Pancreas (tissue), 10 donors: ENCODE measurements at regions not wholly inside any gene's neighbourhood (a gene's known extent, or its start where the extent isn't known, plus 50 kb on each side); places are given as distances from the start of the nearest gene placed in this dataset.

ENCODE experiments used
- ATAC-seq, 4 donors: fragments of 200-7000 bp; cut with Tn5 transposase; one replicate each; pipeline versions ENCODE4 v1.8.0 to v1.9.1; 2020; ENCODE audit warnings: mild to moderate bottlenecking in 4 of 4, moderate library complexity in 4 of 4
- DNase-seq, 6 donors: peaks; one replicate each; pipeline ENCODE4 v3.0.0-alpha.2; 2020
- FAIRE-seq: peaks from 2 replicates; lab custom pipeline; 2012; peaks lifted over from hg19 to GRCh38; lab: Jason Lieb, UNC
- H3K27ac ChIP-seq, 4 donors: fragments of 200-600 bp; sonication (generic); 1 replicate in 3 of 4; 2 replicates in 1 of 4; pipeline versions ENCODE4 v1.5.0 to v1.8.0; 2020
- H3K27me3 ChIP-seq, 4 donors: fragments of 200-600 bp; one replicate each; pipeline ENCODE4 v1.8.0; 2021
- H3K36me3 ChIP-seq, 3 donors: fragments of 200-600 bp; sonication (generic) in 1 of 3; one replicate each; pipeline versions ENCODE4 v1.5.0 to v1.8.0; 2020 to 2021
- H3K4me1 ChIP-seq, 3 donors: fragments of 200-600 bp; one replicate each; pipeline ENCODE4 v1.8.0; 2021
- H3K4me3 ChIP-seq, 4 donors: fragments of 200-600 bp; sonication (generic) in 2 of 4; one replicate each; pipeline versions ENCODE4 v1.5.0 to v1.8.0; 2020 to 2021
- H3K9me3 ChIP-seq, 4 donors: fragments of 200-600 bp; one replicate each; pipeline ENCODE4 v1.8.0; 2021
- WGBS, 2 donors: extraction: QIAGEN DNeasy Blood & Tissue Kit; methylation state at CpG; one replicate each; pipeline ENCODE4 v1.1.7; 2013; 5-methylcytosine and 5-hydroxymethylcytosine counted together
- intact Hi-C, 3 donors: fragments of 100-400 bp; cut with DNase I; formaldehyde crosslinking; loops; one replicate each; pipeline versions ENCODE4 v1.11.1 to v1.14.2; 2022
- TF ChIP-seq, protein P1 (sequence below), 4 donors: fragments of 200-600 bp; sonication (generic) in 3 of 4; IDR thresholded peaks; one replicate each; pipeline versions ENCODE4 v1.5.0 to v1.8.0; 2021; ENCODE audit warnings: antibody characterized with exemption in 4 of 4
- donor health status: healthy with polysubstance abuse.
- donor health status: DM: no; HTN: no; CAD: no; lungs with moderate emphysema.
- donor health status: DM: no; HTN: no; CAD: no.
- donor health status: control.
- donor health status: control.
- donor health status: Bipolar disorder and iron deficiency.
- donor health status: DM: yes; HTN: yes; CAD: no.
- donor health status: DM: no; HTN: no; CAD: no.
- donor health status: DM: no; HTN: no; CAD: no.
- donor health status: DM: yes; HTN: yes; CAD: no.

DNA sequence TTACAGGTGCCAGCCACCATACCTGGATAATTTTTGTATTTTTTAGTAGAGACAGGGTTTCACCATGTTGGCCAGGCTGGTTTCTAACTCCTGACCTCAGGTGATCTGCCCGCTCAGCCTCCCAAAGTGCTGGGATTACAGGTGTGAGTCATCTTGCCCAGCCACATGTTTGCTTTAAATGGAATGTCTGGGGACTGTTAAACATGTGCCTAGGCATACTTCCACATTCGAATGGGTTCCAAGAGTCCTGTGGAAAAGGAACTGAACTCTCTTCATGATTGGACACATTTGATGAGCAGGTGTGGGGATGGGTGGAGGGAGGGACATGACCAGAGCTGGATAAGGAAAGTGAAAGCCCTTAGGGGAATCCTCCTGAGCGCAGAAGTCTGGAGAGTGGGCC is 58.4 kb upstream of the GREB1L start:
- Histone ChIP-seq H3K9me3 (no peaks in the 10 kb centered on the region), H3K36me3 (no peaks in the 10 kb centered on the region), H3K27ac (no peak overlapping the region), H3K27me3 (no peaks in the 10 kb centered on the region), H3K4me1 (peaks cover 0 to 5% (median 0%) of the 10 kb centered on the region in 3 donors), H3K4me3 (no peak overlapping the region)
- ATAC-seq (peak in 1 of 4 donors; percentile 36), FAIRE-seq (no peak), DNase-seq (no peak)
- intact Hi-C loops, result no loop called here
- TF ChIP-seq, protein P1, sequence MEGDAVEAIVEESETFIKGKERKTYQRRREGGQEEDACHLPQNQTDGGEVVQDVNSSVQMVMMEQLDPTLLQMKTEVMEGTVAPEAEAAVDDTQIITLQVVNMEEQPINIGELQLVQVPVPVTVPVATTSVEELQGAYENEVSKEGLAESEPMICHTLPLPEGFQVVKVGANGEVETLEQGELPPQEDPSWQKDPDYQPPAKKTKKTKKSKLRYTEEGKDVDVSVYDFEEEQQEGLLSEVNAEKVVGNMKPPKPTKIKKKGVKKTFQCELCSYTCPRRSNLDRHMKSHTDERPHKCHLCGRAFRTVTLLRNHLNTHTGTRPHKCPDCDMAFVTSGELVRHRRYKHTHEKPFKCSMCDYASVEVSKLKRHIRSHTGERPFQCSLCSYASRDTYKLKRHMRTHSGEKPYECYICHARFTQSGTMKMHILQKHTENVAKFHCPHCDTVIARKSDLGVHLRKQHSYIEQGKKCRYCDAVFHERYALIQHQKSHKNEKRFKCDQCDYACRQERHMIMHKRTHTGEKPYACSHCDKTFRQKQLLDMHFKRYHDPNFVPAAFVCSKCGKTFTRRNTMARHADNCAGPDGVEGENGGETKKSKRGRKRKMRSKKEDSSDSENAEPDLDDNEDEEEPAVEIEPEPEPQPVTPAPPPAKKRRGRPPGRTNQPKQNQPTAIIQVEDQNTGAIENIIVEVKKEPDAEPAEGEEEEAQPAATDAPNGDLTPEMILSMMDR (IDR thresholded peaks at IDR 0.05), result no peak
- WGBS, 2 donors, result 73 to 76% methylated on average over 3 of the region's 3 CpGs

DNA sequence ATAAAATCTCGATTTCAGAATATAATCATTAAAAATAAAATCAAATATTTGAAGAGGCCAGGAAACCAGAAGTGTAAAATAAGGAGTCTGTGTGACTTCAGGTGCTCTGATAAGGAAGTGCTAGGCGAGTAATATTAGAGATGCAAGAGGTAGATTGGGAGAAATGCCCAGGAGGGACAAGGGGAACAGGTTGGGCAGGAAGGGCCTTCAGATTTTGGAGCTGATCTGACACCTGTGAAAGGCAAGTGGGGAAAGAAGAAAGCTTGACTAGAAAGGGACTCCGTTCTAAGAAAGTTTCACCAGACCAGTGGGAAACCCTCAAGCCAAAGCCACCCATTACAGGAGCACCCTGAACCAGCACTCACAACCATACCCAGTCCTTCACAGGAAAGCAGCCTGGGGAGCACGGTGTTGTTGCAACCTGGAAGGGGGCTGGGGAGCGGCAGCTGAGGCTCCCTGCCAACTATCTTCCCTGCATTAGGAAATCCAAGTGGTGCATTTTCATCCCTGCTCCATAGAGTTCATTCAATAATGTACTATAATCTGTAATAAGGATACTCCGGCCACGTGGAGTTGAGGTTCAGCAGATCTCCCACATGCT is 57.5 kb upstream of the GREB1L start:
- H3K27me3 ChIP-seq, result no peaks in the 10 kb centered on the region
- intact Hi-C loops, result no loop called here
- 81% methylated on average over 7 of the region's 7 CpGs for WGBS, 2 donors
- H3K36me3 ChIP-seq, result no peaks in the 10 kb centered on the region
- ATAC-seq, result no peak
- TF ChIP-seq, protein P1 (IDR thresholded peaks at IDR 0.05), result no peak
- no peak overlapping the region for H3K27ac ChIP-seq
- DNase-seq, result no peak
- no peaks in the 10 kb centered on the region for H3K9me3 ChIP-seq
- no peak overlapping the region for H3K4me3 ChIP-seq
- H3K4me1 ChIP-seq, result peaks cover 0 to 5% (median 0%) of the 10 kb centered on the region in 3 donors
- no peak for FAIRE-seq

DNA sequence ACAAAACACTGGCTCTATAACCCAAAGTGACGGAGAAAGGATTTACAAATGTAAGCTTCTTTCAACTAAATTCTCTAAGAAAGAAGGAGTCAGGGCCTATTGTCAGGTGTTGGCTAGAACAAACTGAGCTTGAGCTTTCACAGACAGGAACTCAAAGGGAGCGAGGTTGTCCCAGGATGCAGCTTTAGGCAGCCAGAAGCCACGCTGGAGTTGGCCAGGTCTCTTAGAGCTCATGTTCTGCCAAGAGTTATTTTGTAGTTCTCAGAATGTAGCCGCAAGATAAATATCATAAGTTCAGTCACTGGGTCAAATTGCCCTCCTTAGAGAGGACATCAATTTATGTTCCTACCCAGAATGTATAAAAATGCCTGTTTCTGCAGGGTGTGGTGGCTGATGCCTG is 54.1 kb upstream of the GREB1L start:
- intact Hi-C loops, result no loop called here
- Histone ChIP-seq H3K27me3 (no peaks in the 10 kb centered on the region), H3K4me1 (no peaks in the 10 kb centered on the region), H3K4me3 (no peak overlapping the region), H3K27ac (no peak overlapping the region), H3K9me3 (no peaks in the 10 kb centered on the region), H3K36me3 (no peaks in the 10 kb centered on the region)
- TF ChIP-seq, protein P1 (IDR thresholded peaks at IDR 0.05), result no peak
- FAIRE-seq (no peak), DNase-seq (no peak), ATAC-seq (no peak)
- WGBS, 2 donors, result 80 to 88% methylated on average over 4 of the region's 4 CpGs

DNA sequence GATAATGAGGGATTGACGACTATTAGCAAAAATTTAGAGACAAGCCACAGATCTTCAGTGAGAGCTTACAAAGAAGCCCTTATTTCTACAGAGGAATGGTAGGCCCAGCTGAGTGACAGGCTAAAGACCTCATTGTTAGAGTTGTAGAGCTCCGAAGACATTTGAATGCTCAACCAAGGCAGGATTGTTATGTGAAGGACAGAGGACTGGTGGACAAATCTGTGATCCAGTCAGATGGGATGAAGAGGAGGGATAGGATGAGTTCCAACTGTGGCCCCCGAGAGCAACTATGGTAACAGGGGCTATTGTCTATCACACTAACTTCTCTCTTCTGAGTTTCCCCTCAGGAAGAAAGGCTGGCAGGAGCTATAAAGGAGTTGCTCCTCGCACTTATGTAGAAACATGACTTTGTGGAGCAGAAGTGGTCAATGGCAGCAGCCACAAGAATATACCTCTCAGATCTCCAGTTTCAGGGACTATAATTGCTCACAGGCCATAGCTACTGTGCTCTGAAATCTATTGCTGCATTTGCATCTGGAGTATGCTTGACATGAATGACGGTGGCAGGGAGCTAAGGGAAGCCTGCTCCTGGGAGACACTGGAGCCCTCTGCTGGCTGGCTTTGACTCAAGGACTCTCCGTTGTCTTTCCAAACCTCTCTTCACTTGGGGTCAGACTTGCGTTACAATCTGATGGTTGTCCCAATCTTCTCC is 50.3 kb upstream of the GREB1L start:
- no peaks in the 10 kb centered on the region for H3K36me3 ChIP-seq
- no peaks in the 10 kb centered on the region for H3K27me3 ChIP-seq
- H3K4me1 ChIP-seq, result no peaks in the 10 kb centered on the region
- H3K4me3 ChIP-seq, result no peak overlapping the region
- DNase-seq, result no peak
- FAIRE-seq, result no peak
- ATAC-seq, result peak in 3 of 4 donors; percentile 63 to 71 (median 67)
- H3K9me3 ChIP-seq, result no peaks in the 10 kb centered on the region
- no peak overlapping the region for H3K27ac ChIP-seq
- WGBS, 2 donors, result 42 to 47% methylated on average over 7 of the region's 7 CpGs
- TF ChIP-seq, protein P1 (IDR thresholded peaks at IDR 0.05), result no peak
- intact Hi-C loops, result loop anchor here in 1 of 3 donors (5.0 kb wide), 1 partner anchor 256 kb away; no protein-coding TSS in a partner anchor
